ENCODE measurements at regions not wholly inside any gene's neighbourhood (a gene's known extent, or its start where the extent isn't known, plus 50 kb on each side); places are given as distances from the start of the nearest gene placed in this dataset.
"Not testable (repeated sequence)": the region's sequence is repeated elsewhere in the genome, so short reads cannot be mapped to it uniquely, and the experiment has no call there.

GRCh38 chr14:47917344-47917954, 242.0 kb upstream of the MDGA2 start:
- Histone ChIP-seq H4K91ac (ENCODE audit: insufficient read length, low read depth, low read length) (no peak overlapping the region), H2AK5ac (ENCODE audit: insufficient read length, low read length) (no peak overlapping the region), H2AFZ (ENCODE audit: low read length) (no peak overlapping the region), H2BK20ac (ENCODE audit: low read depth, low read length, poor library complexity, severe bottlenecking) (no peak overlapping the region), H2BK12ac (ENCODE audit: insufficient read length, low read depth, low read length) (no peak overlapping the region), H3K23ac (ENCODE audit: insufficient read length, low read depth, low read length) (no peak overlapping the region), H3K79me2 (ENCODE audit: insufficient read depth, low read length) (no peaks in the 10 kb centered on the region), H3K9ac (ENCODE audit: extremely low read depth, insufficient read length, low read length) (no peak overlapping the region), H2BK15ac (ENCODE audit: low read depth, low read length) (no peak overlapping the region), H3K4me2 (ENCODE audit: insufficient read depth, insufficient read length, low read length) (no peak overlapping the region), H3K56ac (ENCODE audit: insufficient read length, low read depth, low read length) (no peak overlapping the region), H4K20me1 (ENCODE audit: control insufficient read depth, insufficient read depth, insufficient read length) (no peaks in the 10 kb centered on the region), H3K23me2 (ENCODE audit: insufficient read length, low read depth, low read length, poor library complexity, severe bottlenecking) (no peaks in the 10 kb centered on the region), H2BK120ac (ENCODE audit: low read depth, low read length, poor library complexity, severe bottlenecking) (no peak overlapping the region), H3K4me1 (ENCODE audit: insufficient read depth, low read length) (no peaks in the 10 kb centered on the region), H2BK5ac (ENCODE audit: insufficient read length, low read length) (no peak overlapping the region), H4K8ac (replicated peaks; ENCODE audit: insufficient read length, low read depth, low read length) (no peak overlapping the region), H3K79me1 (ENCODE audit: insufficient read depth, low read depth, low read length, poor library complexity, severe bottlenecking) (no peaks in the 10 kb centered on the region), H3K9me3 (ENCODE audit: control insufficient read depth, low read depth, low read length) (no peaks in the 10 kb centered on the region), H3K4ac (ENCODE audit: low read depth, low read length) (no peak overlapping the region), H3K18ac (ENCODE audit: insufficient read length, low read depth, low read length) (no peak overlapping the region), H4K5ac (ENCODE audit: insufficient read length, low read depth, low read length) (no peak overlapping the region), H3K27me3 (ENCODE audit: insufficient read depth, low read length) (no peaks in the 10 kb centered on the region), H3K27ac (ENCODE audit: insufficient read length, low read depth, low read length) (no peak overlapping the region), H3T11ph (ENCODE audit: low read length) (no peak overlapping the region), H3K14ac (ENCODE audit: insufficient read depth, low read length) (no peak overlapping the region)
- no peak overlapping the region for H3K4me3 Mint-ChIP-seq
- no peaks in the 10 kb centered on the region for H3K36me3 Mint-ChIP-seq (ENCODE audit: insufficient read depth in 1 of 3, low read depth in 3 of 3)
- DNase-seq, result peak; percentile 29
- H3K4me1 Mint-ChIP-seq, result peaks cover 0 to 5% of the 10 kb centered on the region in 2 experiments; a peak in 1 of 4 replicates
- TF ChIP-seq, protein P1, sequence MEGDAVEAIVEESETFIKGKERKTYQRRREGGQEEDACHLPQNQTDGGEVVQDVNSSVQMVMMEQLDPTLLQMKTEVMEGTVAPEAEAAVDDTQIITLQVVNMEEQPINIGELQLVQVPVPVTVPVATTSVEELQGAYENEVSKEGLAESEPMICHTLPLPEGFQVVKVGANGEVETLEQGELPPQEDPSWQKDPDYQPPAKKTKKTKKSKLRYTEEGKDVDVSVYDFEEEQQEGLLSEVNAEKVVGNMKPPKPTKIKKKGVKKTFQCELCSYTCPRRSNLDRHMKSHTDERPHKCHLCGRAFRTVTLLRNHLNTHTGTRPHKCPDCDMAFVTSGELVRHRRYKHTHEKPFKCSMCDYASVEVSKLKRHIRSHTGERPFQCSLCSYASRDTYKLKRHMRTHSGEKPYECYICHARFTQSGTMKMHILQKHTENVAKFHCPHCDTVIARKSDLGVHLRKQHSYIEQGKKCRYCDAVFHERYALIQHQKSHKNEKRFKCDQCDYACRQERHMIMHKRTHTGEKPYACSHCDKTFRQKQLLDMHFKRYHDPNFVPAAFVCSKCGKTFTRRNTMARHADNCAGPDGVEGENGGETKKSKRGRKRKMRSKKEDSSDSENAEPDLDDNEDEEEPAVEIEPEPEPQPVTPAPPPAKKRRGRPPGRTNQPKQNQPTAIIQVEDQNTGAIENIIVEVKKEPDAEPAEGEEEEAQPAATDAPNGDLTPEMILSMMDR (conservative IDR thresholded peaks at IDR 0.05), result peak; percentile 83
- peaks cover 2% of the 10 kb centered on the region; the same call in 1 of the 2 replicates for H3K27me3 Mint-ChIP-seq (ENCODE audit: low read depth)
- no peak overlapping the region for H3K27ac Mint-ChIP-seq
- no peaks in the 10 kb centered on the region for H3K9me3 Mint-ChIP-seq
- WGBS (ENCODE audit: extremely low coverage, insufficient read length, low lambda C conversion rate), result no CpG with 5 or more reads among the region's 5 CpGs

DNA sequence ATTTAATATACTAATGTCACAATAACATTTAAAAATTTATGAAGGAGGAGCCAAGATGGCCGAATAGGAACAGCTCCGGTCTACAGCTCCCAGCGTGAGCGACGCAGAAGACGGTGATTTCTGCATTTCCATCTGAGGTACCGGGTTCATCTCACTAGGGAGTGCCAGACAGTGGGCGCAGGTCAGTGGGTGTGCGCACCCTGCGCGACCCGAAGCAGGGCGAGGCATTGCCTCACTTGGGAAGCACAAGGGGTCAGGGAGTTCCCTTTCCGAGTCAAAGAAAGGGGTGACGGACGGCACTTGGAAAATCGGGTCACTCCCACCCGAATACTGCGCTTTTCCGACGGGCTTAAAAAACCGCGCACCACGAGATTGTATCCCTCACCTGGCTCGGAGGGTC, 225.7 kb upstream of the MDGA2 start:
- not testable (repeated sequence) for H3K23me2 ChIP-seq (ENCODE audit: insufficient read length, low read depth, low read length, poor library complexity, severe bottlenecking); H2AFZ ChIP-seq (ENCODE audit: low read length); H2BK15ac ChIP-seq (ENCODE audit: low read depth, low read length); H3K4me2 ChIP-seq (ENCODE audit: insufficient read depth, insufficient read length, low read length); H3K9me3 Mint-ChIP-seq; H3K27me3 ChIP-seq (ENCODE audit: insufficient read depth, low read length); H3K14ac ChIP-seq (ENCODE audit: insufficient read depth, low read length); H2AK5ac ChIP-seq (ENCODE audit: insufficient read length, low read length); H2BK20ac ChIP-seq (ENCODE audit: low read depth, low read length, poor library complexity, severe bottlenecking); H4K8ac ChIP-seq (replicated peaks; ENCODE audit: insufficient read length, low read depth, low read length); H4K5ac ChIP-seq (ENCODE audit: insufficient read length, low read depth, low read length); H3K4ac ChIP-seq (ENCODE audit: low read depth, low read length); H3K27me3 Mint-ChIP-seq (ENCODE audit: low read depth); H4K91ac ChIP-seq (ENCODE audit: insufficient read length, low read depth, low read length); H4K20me1 ChIP-seq (ENCODE audit: control insufficient read depth, insufficient read depth, insufficient read length); H3K56ac ChIP-seq (ENCODE audit: insufficient read length, low read depth, low read length); H3K9me3 ChIP-seq (ENCODE audit: control insufficient read depth, low read depth, low read length); H3K23ac ChIP-seq (ENCODE audit: insufficient read length, low read depth, low read length); H3K4me1 ChIP-seq (ENCODE audit: insufficient read depth, low read length); H2BK12ac ChIP-seq (ENCODE audit: insufficient read length, low read depth, low read length); H2BK5ac ChIP-seq (ENCODE audit: insufficient read length, low read length); H3K79me1 ChIP-seq (ENCODE audit: insufficient read depth, low read depth, low read length, poor library complexity, severe bottlenecking); H2BK120ac ChIP-seq (ENCODE audit: low read depth, low read length, poor library complexity, severe bottlenecking); H3K36me3 Mint-ChIP-seq (ENCODE audit: insufficient read depth in 1 of 3, low read depth in 3 of 3); H3T11ph ChIP-seq (ENCODE audit: low read length); H3K27ac ChIP-seq (ENCODE audit: insufficient read length, low read depth, low read length); H3K79me2 ChIP-seq (ENCODE audit: insufficient read depth, low read length); DNase-seq; H3K18ac ChIP-seq (ENCODE audit: insufficient read length, low read depth, low read length); H3K4me1 Mint-ChIP-seq
- H3K4me3 Mint-ChIP-seq, result peak overlapping the region; percentile 70 to 71; a peak in 4 of 5 replicates
- 0 out of 7 replicates have a peak overlapping the region, but pooled peaks of 2 of the 3 experiments have one; percentile 40 to 82 for H3K27ac Mint-ChIP-seq
- H3K9ac ChIP-seq (ENCODE audit: extremely low read depth, insufficient read length, low read length), result peak overlapping the region; percentile 31
- no CpG with 5 or more reads among the region's 25 CpGs for WGBS (ENCODE audit: extremely low coverage, insufficient read length, low lambda C conversion rate)

Data from H9 (cell line).